ENCODE measurements at regions not wholly inside any gene's neighbourhood (a gene's known extent, or its start where the extent isn't known, plus 50 kb on each side); places are given as distances from the start of the nearest gene placed in this dataset.

DNA sequence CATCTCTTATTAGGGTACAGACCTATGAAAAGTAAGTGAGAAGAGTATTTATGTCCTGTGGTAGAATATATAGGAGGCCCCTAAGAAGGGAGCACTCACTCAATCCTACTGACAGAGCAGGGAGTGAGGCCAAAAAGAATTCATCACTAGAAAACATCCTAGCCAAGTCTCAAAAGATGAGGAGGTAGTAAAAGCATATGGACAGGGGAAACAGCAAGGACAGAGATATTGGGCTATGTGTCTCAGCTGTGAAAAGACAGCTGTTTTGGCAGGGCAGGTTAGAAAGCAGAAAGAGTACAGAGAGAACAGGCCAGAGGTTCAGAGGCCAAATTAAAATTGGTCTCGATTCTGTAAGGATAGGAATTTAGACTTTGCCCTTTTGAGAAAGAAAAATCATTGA is 548.3 kb upstream of the ANKRD30A start:
- Histone ChIP-seq H3K4me3 (no peak overlapping the region), H3K27me3 (no peaks in the 10 kb centered on the region), H3K27ac (no peak overlapping the region), H3K9me3 (no peaks in the 10 kb centered on the region), H3K4me1 (no peaks in the 10 kb centered on the region), H3K36me3 (no peaks in the 10 kb centered on the region)
- DNase-seq (ENCODE audit: low spot score), result no peak
- TF ChIP-seq, protein P1, sequence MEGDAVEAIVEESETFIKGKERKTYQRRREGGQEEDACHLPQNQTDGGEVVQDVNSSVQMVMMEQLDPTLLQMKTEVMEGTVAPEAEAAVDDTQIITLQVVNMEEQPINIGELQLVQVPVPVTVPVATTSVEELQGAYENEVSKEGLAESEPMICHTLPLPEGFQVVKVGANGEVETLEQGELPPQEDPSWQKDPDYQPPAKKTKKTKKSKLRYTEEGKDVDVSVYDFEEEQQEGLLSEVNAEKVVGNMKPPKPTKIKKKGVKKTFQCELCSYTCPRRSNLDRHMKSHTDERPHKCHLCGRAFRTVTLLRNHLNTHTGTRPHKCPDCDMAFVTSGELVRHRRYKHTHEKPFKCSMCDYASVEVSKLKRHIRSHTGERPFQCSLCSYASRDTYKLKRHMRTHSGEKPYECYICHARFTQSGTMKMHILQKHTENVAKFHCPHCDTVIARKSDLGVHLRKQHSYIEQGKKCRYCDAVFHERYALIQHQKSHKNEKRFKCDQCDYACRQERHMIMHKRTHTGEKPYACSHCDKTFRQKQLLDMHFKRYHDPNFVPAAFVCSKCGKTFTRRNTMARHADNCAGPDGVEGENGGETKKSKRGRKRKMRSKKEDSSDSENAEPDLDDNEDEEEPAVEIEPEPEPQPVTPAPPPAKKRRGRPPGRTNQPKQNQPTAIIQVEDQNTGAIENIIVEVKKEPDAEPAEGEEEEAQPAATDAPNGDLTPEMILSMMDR (IDR thresholded peaks at IDR 0.05), result no peak

DNA sequence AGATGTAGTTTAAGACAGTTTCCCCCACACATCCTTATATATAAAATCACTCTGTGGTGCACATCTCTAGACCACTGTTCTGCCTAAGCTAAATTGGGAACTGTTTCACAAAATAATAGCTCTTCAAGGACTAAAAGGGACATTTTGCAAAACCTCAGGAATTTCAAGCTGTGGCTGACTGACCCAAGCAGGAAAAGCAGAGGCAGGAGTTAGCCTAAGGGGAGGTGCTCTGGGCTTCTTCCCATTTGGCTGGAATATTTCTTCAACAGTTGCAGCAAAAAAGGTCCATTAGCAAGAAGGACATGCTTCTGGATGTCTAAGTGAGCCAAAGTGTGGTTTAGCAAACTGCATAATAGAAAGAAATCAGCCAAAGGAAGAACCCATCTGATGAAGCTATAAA is 551.2 kb upstream of the ANKRD30A start:
- H3K27me3 ChIP-seq, result no peaks in the 10 kb centered on the region
- H3K4me3 ChIP-seq, result no peak overlapping the region
- no peaks in the 10 kb centered on the region for H3K9me3 ChIP-seq
- H3K36me3 ChIP-seq, result no peaks in the 10 kb centered on the region
- H3K27ac ChIP-seq, result no peak overlapping the region
- H3K4me1 ChIP-seq, result no peaks in the 10 kb centered on the region
- TF ChIP-seq, protein P1 (IDR thresholded peaks at IDR 0.05), result no peak
- no peak for DNase-seq (ENCODE audit: low spot score)

DNA sequence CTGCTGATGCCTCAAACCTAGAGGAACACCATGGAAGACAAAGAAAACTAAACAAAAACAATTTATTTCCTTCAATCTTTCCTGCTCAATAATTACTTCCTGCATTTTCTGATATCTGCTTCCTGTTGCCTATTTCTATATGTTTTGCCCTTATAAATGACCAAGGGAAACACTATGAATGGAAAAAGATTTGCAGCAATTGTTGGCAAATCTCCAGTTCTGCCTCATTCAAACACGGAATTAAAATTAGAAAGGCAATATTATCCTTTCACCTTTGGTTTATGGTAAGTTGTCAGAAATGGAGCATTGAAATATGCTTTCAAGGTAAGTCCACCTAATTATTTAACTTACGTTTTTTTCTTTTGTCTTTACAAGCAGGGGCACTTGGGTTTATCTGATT is 552.2 kb upstream of the ANKRD30A start:
- no peak overlapping the region for H3K4me3 ChIP-seq
- no peaks in the 10 kb centered on the region for H3K36me3 ChIP-seq
- DNase-seq (ENCODE audit: low spot score), result no peak
- H3K9me3 ChIP-seq, result no peaks in the 10 kb centered on the region
- no peaks in the 10 kb centered on the region for H3K4me1 ChIP-seq
- no peaks in the 10 kb centered on the region for H3K27me3 ChIP-seq
- no peak overlapping the region for H3K27ac ChIP-seq
- TF ChIP-seq, protein P1 (IDR thresholded peaks at IDR 0.05), result no peak

DNA sequence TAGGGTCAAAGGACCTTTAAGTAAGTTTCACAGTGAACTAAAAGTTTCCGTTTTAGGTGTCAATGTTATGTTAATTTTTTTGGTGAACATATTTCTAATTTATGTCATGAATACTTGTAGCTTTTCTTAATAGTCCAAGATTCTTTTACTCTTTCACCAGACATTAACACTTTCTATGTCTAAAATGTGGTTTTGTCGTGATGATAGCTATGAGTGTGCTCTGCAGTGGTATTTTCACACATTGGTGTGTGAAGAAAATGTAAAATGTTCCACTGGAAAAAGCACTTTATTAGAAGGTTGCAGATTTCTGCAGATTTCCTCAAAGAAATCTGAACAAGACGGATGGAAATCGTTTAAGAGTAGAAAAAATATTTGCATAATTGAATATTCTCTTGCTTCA is 561.0 kb upstream of the ANKRD30A start:
- DNase-seq (ENCODE audit: low spot score), result no peak
- no peaks in the 10 kb centered on the region for H3K9me3 ChIP-seq

DNA sequence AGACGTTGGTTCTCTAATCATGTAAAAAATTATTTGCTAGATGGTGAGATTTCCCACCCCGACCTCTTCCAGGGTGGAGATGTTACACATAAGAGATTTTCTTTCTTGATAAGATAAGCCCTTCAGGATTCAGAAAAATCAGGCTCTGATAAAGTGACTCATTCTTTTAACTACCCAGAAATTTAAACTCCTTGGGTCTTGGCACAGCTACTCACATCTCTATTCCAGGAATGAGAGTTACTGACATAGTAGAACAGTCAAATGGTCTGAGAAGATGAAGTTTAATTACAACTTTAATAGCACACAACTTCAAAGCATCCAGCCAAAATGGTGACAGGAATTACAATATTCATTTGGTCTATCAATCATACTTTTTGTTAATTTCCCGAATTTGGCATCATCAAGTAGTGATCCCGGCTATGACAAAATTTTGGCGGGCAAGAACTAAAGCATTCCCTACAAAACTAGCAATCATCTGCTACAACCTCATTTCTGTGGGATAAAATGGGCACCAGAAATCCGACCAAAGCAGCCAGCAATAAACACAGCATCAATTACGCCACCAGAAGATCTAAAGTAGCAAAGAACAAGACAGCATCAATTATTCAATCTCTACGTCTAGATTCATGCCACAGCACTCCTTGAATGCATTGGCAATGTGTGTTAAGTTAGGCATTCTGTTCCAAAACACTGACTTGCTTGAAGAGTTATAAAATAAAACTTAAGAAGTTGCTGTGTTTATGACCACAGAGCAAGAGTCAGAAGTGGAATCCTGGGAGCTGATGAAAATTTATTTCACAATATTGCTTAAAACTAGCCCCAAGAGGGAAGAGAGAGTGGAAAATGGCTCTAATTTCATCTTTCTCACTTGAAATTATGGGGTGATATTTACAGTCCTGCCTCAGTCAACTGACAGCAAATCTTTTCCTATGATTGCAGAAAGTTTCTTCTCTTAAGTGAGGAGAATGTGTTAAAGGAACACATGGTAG is 565.7 kb upstream of the ANKRD30A start:
- Histone ChIP-seq H3K4me1 (no peaks in the 10 kb centered on the region), H3K4me3 (no peak overlapping the region)

More for the DNA sequence above, 561.0 kb upstream of the ANKRD30A start:
- H3K4me1 ChIP-seq, result no peaks in the 10 kb centered on the region
- no peaks in the 10 kb centered on the region for H3K36me3 ChIP-seq
- no peak overlapping the region for H3K27ac ChIP-seq
- no peaks in the 10 kb centered on the region for H3K27me3 ChIP-seq
- TF ChIP-seq, protein P1 (IDR thresholded peaks at IDR 0.05), result no peak
- no peak overlapping the region for H3K4me3 ChIP-seq

More for the DNA sequence above, 565.7 kb upstream of the ANKRD30A start:
- Histone ChIP-seq H3K9me3 (no peaks in the 10 kb centered on the region), H3K27ac (no peak overlapping the region), H3K36me3 (no peaks in the 10 kb centered on the region), H3K27me3 (no peaks in the 10 kb centered on the region)
- TF ChIP-seq, protein P1 (IDR thresholded peaks at IDR 0.05), result no peak
- no peak for DNase-seq (ENCODE audit: low spot score)

All from right atrium auricular region (tissue), 2 donors.